G401 (cell line): ENCODE measurements at regions not wholly inside any gene's neighbourhood (a gene's known extent, or its start where the extent isn't known, plus 50 kb on each side); places are given as distances from the start of the nearest gene placed in this dataset.

Experiments
- DNase-seq: peaks from one replicate; pipeline ENCODE4 v3.0.0-alpha.2; 2015; ENCODE audit warnings: low spot score
- in situ Hi-C: cut with HindIII; loops from 2 replicates; pipeline ENCODE4 v1.10.0; 2016; ENCODE audit warnings: low sequenced_read_pairs, mixed read lengths

- DNase-seq: no peak
- in situ Hi-C loops: no loop called here
Measured at GRCh38 chr5:74140409-74140808, 500.1 kb downstream of the ENC1 start.

GRCh38 chr5:74139589-74139988 lies 500.9 kb downstream of the ENC1 start:
- no peak for DNase-seq
- in situ Hi-C loops: no loop called here

- DNase-seq: no peak
- in situ Hi-C loops: no loop called here
Measured at GRCh38 chr5:74138721-74139120, 501.8 kb downstream of the ENC1 start.

- peak; percentile 77 for DNase-seq
- in situ Hi-C loops: no loop called here
Measured at GRCh38 chr5:74136276-74136825, 504.2 kb downstream of the ENC1 start.

- in situ Hi-C loops: no loop called here
- DNase-seq: no peak
Measured at GRCh38 chr5:74135033-74135432, 505.5 kb downstream of the ENC1 start.

- DNase-seq: no peak
- in situ Hi-C loops: no loop called here
Measured at GRCh38 chr5:74132485-74132884, 506.5 kb downstream of the ARHGEF28 start.

GRCh38 chr5:74131250-74131649 lies 505.3 kb downstream of the ARHGEF28 start:
- in situ Hi-C loops: no loop called here
- no peak for DNase-seq

- peak; percentile 85 for DNase-seq
- in situ Hi-C loops: no loop called here
Measured at GRCh38 chr5:74130155-74130897, 504.3 kb downstream of the ARHGEF28 start.

GRCh38 chr5:74127381-74128320 lies 501.7 kb downstream of the ARHGEF28 start:
- in situ Hi-C loops: no loop called here
- peak; percentile 96 for DNase-seq

- in situ Hi-C loops: no loop called here
- DNase-seq: no peak
Measured at GRCh38 chr5:74126294-74126693, 500.3 kb downstream of the ARHGEF28 start.

GRCh38 chr5:74124826-74125225 lies 498.8 kb downstream of the ARHGEF28 start:
- no peak for DNase-seq
- in situ Hi-C loops: no loop called here

- DNase-seq: no peak
Measured at GRCh38 chr5:74123929-74124328, 497.9 kb downstream of the ARHGEF28 start.

GRCh38 chr5:74122979-74123590 lies 497.1 kb downstream of the ARHGEF28 start:
- no peak for DNase-seq
- in situ Hi-C loops: no loop called here

More at GRCh38 chr5:74123929-74124328, 497.9 kb downstream of the ARHGEF28 start:
- in situ Hi-C loops: no loop called here

- DNase-seq: no peak
- in situ Hi-C loops: no loop called here
Measured at GRCh38 chr5:74122175-74122574, 496.2 kb downstream of the ARHGEF28 start.

GRCh38 chr5:74120585-74120984 lies 494.6 kb downstream of the ARHGEF28 start:
- in situ Hi-C loops: no loop called here
- DNase-seq: no peak

- no peak for DNase-seq
- in situ Hi-C loops: no loop called here
Measured at GRCh38 chr5:74118071-74118470, 492.1 kb downstream of the ARHGEF28 start.

- in situ Hi-C loops: no loop called here
- DNase-seq: no peak
Measured at GRCh38 chr5:74116984-74117383, 491.0 kb downstream of the ARHGEF28 start.

GRCh38 chr5:74116266-74116665 lies 490.3 kb downstream of the ARHGEF28 start:
- DNase-seq: no peak
- in situ Hi-C loops: no loop called here

GRCh38 chr5:74113927-74114326 lies 487.9 kb downstream of the ARHGEF28 start:
- in situ Hi-C loops: no loop called here
- no peak for DNase-seq

- no peak for DNase-seq
- in situ Hi-C loops: no loop called here
Measured at GRCh38 chr5:74113196-74113540, 487.2 kb downstream of the ARHGEF28 start.
